ENCODE measurements at regions not wholly inside any gene's neighbourhood (a gene's known extent, or its start where the extent isn't known, plus 50 kb on each side); places are given as distances from the start of the nearest gene placed in this dataset.

DNA sequence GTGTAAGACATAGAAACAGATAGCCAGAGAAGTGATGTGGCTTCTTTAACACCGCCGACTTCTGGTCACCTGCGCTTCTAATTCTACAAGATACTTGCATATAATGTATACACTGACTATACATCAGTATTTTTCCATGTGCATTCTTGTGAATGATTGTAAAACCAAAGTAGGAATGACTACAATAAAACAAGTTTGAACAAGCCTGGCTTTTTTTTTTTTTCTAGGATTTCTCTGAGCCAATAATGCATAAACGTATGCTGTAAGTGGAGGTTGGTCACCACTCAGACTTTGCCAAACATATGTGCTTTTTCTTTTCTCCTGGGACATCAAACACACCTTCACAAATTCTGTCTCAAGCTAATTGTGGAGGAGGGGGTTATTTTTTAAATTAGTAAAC, 237.8 kb upstream of the KIRREL3 start:
- Mint-ChIP-seq H3K27me3 (no peaks in the 10 kb centered on the region), H3K9me3 (ENCODE audit: low read depth) (no peaks in the 10 kb centered on the region), H3K27ac (no peak overlapping the region), H3K36me3 (no peaks in the 10 kb centered on the region), H3K4me1 (no peaks in the 10 kb centered on the region), H3K4me3 (no peak overlapping the region)
- DNase-seq: no peak
- CTCF ChIA-PET: no interaction called here
- ATAC-seq: no peak

DNA sequence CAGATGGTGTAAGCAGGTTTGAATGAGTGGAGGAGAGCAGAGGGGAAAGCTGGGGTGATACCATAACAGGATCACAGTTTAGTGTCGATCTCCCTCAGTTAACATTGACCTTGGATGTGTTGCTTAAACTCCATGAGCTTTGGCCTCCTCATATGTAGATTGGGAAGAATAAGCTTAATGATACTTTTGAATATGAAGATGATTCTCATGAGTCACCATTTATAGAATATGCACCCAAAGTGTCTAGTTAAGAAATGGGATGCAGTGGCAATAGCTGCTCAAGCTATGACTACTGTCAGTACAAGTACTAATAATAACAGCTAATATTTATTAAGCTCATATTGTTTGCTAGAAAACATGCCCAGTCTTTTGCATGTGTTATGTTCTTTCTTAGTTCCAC, 236.2 kb upstream of the KIRREL3 start:
- Mint-ChIP-seq H3K36me3 (no peaks in the 10 kb centered on the region), H3K27ac (no peak overlapping the region), H3K4me1 (no peaks in the 10 kb centered on the region), H3K4me3 (no peak overlapping the region), H3K27me3 (no peaks in the 10 kb centered on the region), H3K9me3 (ENCODE audit: low read depth) (no peaks in the 10 kb centered on the region)
- no peak for DNase-seq
- CTCF ChIA-PET: no interaction called here
- no peak for ATAC-seq

DNA sequence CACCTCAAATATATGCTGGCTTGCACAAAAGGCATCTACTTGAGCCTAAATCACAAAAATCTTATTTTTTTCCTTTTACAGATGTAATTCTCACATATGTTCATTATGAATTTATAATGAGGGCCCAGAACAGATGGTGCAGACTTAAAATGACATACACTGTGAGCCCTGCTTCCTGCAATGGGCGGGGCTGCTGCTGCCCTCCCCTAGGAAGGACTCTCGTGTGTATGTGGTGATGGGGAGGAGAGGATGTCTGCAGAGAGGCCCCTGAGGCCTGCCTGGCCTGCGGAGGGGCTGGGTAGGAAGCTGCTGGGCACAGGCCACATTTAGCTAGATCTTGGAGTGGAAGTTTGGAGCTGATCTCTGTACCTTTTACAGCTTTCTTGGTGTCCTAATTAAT, 233.4 kb upstream of the KIRREL3 start:
- ATAC-seq (no peak), DNase-seq (no peak)
- CTCF ChIA-PET: no interaction called here
- Mint-ChIP-seq H3K27me3 (no peaks in the 10 kb centered on the region), H3K4me3 (no peak overlapping the region), H3K4me1 (no peaks in the 10 kb centered on the region), H3K36me3 (no peaks in the 10 kb centered on the region), H3K9me3 (ENCODE audit: low read depth) (no peaks in the 10 kb centered on the region), H3K27ac (no peak overlapping the region)

DNA sequence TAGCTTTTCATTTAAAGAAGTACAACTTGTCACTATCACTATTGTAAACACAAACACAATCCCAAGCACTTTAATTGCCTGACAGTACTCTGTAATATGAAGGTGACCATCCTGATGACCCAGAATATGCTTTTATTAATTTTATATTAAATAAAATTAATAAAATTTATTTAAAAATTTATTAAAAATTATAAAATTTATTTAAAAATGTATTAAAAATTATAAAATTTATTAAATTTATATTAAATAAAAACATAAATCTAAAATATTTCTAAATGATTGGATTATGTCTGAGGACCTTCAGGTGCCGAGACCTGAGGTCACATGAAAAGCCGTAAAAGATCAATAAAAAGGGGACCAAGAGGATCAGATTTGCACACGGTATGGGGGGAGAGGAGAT, 229.8 kb upstream of the KIRREL3 start:
- ATAC-seq (no peak), DNase-seq (no peak)
- H3K36me3 Mint-ChIP-seq: no peaks in the 10 kb centered on the region
- no peaks in the 10 kb centered on the region for H3K4me1 Mint-ChIP-seq
- CTCF ChIA-PET: no interaction called here
- H3K27me3 Mint-ChIP-seq: no peaks in the 10 kb centered on the region
- no peak overlapping the region for H3K27ac Mint-ChIP-seq
- no peak overlapping the region for H3K4me3 Mint-ChIP-seq
- H3K9me3 Mint-ChIP-seq (ENCODE audit: low read depth): no peaks in the 10 kb centered on the region

DNA sequence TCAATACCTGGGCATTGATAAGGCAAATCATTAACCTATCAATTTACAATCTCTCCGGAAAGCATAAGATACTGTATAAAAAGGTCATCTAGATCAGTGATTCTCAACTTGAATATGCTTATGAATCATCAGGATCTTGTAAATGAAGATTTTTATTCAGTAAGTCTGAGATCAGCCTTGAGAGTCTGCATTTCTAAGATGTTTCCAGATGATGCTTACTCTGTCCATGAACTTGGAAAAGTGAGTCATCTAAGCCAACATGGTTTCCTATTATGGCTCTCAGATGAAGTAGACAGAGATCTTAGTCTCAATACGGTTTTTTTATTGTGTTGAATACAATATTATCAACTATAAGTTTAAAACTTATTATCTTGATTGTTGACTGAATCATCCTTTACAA, 226.4 kb upstream of the KIRREL3 start:
- no peaks in the 10 kb centered on the region for H3K4me1 Mint-ChIP-seq
- H3K9me3 Mint-ChIP-seq (ENCODE audit: low read depth): no peaks in the 10 kb centered on the region
- CTCF ChIA-PET: no interaction called here
- ATAC-seq (no peak), DNase-seq (no peak)
- H3K4me3 Mint-ChIP-seq: no peak overlapping the region
- H3K27ac Mint-ChIP-seq: no peak overlapping the region
- H3K36me3 Mint-ChIP-seq: no peaks in the 10 kb centered on the region
- no peaks in the 10 kb centered on the region for H3K27me3 Mint-ChIP-seq

DNA sequence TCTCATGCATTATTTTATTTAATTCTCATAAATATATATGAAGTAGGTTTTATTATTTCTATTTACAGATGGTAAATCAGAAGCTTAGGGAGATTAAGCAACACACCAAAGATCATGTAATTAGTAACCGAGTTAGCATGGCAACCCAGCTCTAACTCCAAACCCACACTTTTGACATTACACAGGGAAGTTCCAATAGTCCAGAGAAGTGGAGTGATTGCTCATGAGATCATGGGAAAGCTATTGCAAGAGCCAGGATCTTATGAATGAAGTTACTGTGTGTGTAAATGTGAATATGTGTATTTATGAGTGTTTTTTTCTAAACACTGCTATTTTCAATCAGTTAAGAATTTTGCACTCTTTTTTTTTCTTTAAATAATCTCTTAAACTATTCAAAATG, 225.8 kb upstream of the KIRREL3 start:
- H3K4me1 Mint-ChIP-seq: no peaks in the 10 kb centered on the region
- H3K27ac Mint-ChIP-seq: no peak overlapping the region
- CTCF ChIA-PET: no interaction called here

DNA sequence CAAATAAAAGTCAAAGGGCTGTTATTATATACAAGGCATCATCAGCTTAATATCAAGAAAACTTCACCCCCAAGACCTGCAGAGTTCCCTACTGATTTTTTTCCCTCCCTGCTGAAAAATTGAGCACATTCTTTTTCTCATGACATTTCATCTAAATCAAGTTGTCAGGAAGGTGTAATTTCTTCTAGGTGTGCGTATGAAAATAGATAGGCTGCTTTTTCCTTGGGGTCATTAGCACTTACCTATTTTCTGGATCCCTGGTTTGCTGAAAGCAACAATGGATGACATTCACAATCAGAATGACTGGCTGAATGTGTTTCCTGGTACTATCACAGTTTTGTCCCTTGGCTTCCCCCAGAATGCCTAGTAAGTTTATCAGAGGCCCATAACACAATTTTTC, 225.0 kb upstream of the KIRREL3 start:
- DNase-seq (no peak), ATAC-seq (no peak)
- no peaks in the 10 kb centered on the region for H3K4me1 Mint-ChIP-seq
- no peak overlapping the region for H3K27ac Mint-ChIP-seq
- no peak overlapping the region for H3K4me3 Mint-ChIP-seq
- no peaks in the 10 kb centered on the region for H3K9me3 Mint-ChIP-seq (ENCODE audit: low read depth)
- H3K27me3 Mint-ChIP-seq: no peaks in the 10 kb centered on the region
- CTCF ChIA-PET: no interaction called here
- H3K36me3 Mint-ChIP-seq: no peaks in the 10 kb centered on the region

More for the DNA sequence above, 225.8 kb upstream of the KIRREL3 start:
- ATAC-seq (no peak), DNase-seq (no peak)
- no peaks in the 10 kb centered on the region for H3K36me3 Mint-ChIP-seq
- H3K4me3 Mint-ChIP-seq: no peak overlapping the region
- H3K27me3 Mint-ChIP-seq: no peaks in the 10 kb centered on the region
- no peaks in the 10 kb centered on the region for H3K9me3 Mint-ChIP-seq (ENCODE audit: low read depth)

DNA sequence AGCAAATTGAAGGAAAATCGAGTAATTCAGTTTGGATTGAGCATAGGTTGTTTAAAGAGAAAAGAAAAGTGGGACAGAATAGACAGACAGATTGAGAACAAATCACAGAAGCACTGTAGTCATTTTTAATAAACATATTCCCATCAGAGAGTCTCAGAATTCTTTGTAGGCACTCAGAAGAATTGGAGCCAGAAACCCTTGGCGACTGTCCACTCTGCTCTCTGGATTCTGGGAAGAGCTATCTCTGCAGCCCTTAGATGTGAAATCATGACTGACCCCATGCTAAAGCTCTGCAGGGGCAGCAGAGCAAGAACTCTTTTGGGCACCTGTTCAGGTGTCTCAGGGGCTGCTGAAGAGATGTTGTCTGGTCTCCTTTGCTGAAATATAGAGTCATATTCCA, 223.7 kb upstream of the KIRREL3 start:
- Mint-ChIP-seq H3K27me3 (no peaks in the 10 kb centered on the region), H3K36me3 (no peaks in the 10 kb centered on the region), H3K9me3 (ENCODE audit: low read depth) (no peaks in the 10 kb centered on the region), H3K27ac (no peak overlapping the region), H3K4me1 (no peaks in the 10 kb centered on the region), H3K4me3 (no peak overlapping the region)
- DNase-seq (no peak), ATAC-seq (no peak)
- CTCF ChIA-PET: no interaction called here

DNA sequence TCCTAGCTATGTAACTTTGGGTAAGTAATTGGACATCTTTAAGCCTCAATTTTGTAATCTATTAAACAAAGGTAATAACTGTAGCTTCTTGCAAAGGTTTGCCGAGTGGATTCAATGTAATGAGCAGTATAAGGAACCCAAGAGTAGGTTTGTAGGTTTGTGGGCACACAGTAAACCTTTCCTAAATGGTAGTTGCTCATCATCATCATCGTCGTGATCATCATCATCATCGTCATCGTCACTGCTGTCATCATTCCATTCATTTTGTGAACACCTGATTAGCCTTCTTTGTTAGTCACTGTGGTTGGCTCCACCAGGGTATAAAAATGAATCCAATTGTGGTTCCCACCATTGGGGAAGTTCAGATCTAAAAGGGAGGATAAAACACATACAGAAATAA, 223.1 kb upstream of the KIRREL3 start:
- no peaks in the 10 kb centered on the region for H3K36me3 Mint-ChIP-seq
- H3K27ac Mint-ChIP-seq: no peak overlapping the region
- CTCF ChIA-PET: no interaction called here
- no peak overlapping the region for H3K4me3 Mint-ChIP-seq
- H3K27me3 Mint-ChIP-seq: no peaks in the 10 kb centered on the region
- DNase-seq (no peak), ATAC-seq (no peak)
- no peaks in the 10 kb centered on the region for H3K4me1 Mint-ChIP-seq
- no peaks in the 10 kb centered on the region for H3K9me3 Mint-ChIP-seq (ENCODE audit: low read depth)

DNA sequence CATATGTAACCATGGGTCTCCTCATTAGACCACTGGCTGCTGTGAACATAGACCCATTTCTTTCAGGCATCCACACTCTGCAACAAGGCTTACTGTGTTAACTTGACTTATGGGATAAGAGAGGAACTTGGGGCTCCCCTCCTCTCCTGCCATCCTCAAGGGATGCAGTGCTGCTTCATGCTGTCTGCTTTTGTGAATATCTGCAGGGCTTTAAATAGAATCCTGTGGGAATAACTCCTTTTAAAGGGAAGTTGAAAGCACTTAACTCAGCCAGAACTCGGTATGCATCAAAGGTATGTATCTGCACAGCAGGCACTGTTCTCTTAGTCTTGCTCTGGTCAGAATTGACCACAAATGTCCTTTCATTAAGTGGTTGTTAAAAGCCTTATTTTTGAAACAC, 222.5 kb upstream of the KIRREL3 start:
- CTCF ChIA-PET: no interaction called here

DNA sequence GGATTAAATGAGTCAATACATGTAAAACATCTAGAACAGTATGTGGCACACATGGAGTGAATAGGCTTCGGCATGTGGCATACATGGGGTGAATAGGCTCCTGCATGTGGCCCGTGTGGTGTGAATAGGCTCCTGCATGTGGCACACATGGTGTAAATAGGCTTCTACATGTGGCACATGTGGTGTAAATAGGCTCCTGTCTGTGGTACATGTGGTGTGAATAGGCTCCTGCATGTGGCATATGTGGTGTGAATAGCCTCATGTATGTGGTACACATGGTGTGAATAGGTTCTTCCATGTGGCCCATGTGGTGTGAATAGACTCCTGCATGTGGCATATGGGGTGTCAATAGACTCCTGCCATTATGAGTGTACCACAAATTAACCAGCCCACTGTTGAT, 219.1 kb upstream of the KIRREL3 start:
- no peak overlapping the region for H3K4me3 Mint-ChIP-seq
- no peaks in the 10 kb centered on the region for H3K27me3 Mint-ChIP-seq
- DNase-seq (no peak), ATAC-seq (no peak)
- H3K27ac Mint-ChIP-seq: no peak overlapping the region
- H3K9me3 Mint-ChIP-seq (ENCODE audit: low read depth): no peaks in the 10 kb centered on the region
- H3K4me1 Mint-ChIP-seq: no peaks in the 10 kb centered on the region
- CTCF ChIA-PET: no interaction called here
- H3K36me3 Mint-ChIP-seq: no peaks in the 10 kb centered on the region

More for the DNA sequence above, 222.5 kb upstream of the KIRREL3 start:
- Mint-ChIP-seq H3K4me1 (no peaks in the 10 kb centered on the region), H3K4me3 (no peak overlapping the region), H3K9me3 (ENCODE audit: low read depth) (no peaks in the 10 kb centered on the region), H3K27me3 (no peaks in the 10 kb centered on the region), H3K36me3 (no peaks in the 10 kb centered on the region), H3K27ac (no peak overlapping the region)
- no peak for ATAC-seq
- no peak for DNase-seq

DNA sequence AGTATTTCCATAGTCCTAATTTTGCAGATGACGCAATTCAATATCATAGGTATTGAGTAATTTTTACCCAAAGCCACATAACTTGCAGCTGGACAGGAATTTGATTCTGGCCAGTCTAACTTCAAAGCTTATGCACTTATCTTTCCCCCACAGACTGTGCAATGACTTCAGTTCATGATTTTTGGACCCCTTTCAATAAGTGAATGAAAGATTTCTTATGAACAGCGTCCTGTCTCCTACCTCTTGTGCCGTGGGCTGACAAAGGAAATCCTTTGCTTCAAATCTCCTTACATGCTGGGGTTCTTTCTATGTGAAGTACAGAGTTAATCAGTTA, 217.7 kb upstream of the KIRREL3 start:
- CTCF ChIA-PET: no interaction called here
- H3K27ac Mint-ChIP-seq: no peak overlapping the region
- H3K27me3 Mint-ChIP-seq: no peaks in the 10 kb centered on the region
- H3K4me3 Mint-ChIP-seq: no peak overlapping the region
- no peaks in the 10 kb centered on the region for H3K4me1 Mint-ChIP-seq
- ATAC-seq: no peak
- H3K9me3 Mint-ChIP-seq (ENCODE audit: low read depth): no peaks in the 10 kb centered on the region
- no peak for DNase-seq
- H3K36me3 Mint-ChIP-seq: no peaks in the 10 kb centered on the region

DNA sequence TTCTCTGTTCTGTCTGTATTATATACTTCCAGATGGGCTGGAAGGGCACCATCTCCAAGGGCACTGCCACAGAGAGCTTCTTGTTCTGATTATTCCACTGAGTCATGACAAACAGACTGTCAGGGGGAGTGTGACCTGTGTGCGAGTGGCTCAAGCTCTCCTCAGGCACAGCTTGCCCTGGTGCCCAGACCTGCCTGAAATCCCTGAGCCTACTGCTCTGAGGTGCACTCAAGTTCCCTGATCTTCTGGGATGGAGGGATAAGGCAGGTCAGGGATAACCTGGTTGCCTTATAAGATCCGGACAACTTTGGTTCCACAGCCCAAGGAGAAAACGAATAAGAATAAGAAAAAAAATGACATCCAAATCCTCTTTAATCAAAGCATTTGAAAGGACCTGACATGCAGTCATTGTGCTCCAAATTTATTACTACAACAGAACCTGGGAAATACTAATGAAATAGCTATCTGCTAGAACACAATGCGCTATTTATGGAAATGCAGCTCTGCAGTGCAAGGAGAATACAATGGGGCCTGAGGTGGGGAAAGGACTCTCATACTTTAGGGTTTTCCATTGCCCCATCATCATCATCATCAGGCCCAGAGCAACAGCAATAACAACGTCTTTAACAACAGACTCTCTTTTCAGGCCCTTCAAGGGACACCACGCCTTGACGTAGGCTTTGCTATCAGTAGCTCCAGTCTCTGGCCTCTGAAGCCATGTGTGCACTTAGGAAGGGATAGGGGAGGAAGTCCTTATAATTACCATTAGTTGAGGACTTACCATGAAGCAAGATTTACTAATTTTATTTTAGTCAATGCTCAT, 217.1 kb upstream of the KIRREL3 start:
- no peak for DNase-seq
- no peak overlapping the region for H3K4me3 Mint-ChIP-seq
- no peaks in the 10 kb centered on the region for H3K27me3 Mint-ChIP-seq
- CTCF ChIA-PET: no interaction called here
- no peaks in the 10 kb centered on the region for H3K36me3 Mint-ChIP-seq
- ATAC-seq: no peak
- H3K4me1 Mint-ChIP-seq: no peaks in the 10 kb centered on the region
- H3K27ac Mint-ChIP-seq: no peak overlapping the region
- no peaks in the 10 kb centered on the region for H3K9me3 Mint-ChIP-seq (ENCODE audit: low read depth)

DNA sequence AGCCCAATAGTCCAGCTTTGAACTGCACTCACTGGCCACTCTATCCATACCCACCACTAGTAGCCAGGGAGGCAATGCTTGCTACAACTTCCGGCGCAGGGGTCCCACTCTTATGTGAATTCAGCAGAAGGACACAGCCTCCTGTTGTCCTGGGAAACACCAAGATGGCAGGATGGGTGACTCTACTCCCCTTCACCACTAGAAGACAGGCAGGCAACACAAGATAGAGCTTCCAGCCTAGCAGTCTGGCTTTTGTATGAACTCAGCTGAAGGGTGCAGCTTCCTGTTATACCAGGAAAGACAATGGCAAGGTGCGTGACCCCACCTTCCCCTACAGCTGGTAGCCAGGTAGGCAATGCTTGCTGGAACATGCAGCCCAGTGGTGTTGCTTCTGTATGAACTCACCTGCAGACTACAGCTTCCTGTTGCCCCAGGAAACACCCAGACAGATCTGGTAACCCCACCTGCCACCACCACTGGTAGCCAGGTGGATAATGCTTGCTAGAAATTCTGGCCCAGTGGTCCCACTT, 205.2 kb upstream of the KIRREL3 start:
- H3K27ac Mint-ChIP-seq: no peak overlapping the region
- H3K4me1 Mint-ChIP-seq: no peaks in the 10 kb centered on the region
- CTCF ChIA-PET: no interaction called here

DNA sequence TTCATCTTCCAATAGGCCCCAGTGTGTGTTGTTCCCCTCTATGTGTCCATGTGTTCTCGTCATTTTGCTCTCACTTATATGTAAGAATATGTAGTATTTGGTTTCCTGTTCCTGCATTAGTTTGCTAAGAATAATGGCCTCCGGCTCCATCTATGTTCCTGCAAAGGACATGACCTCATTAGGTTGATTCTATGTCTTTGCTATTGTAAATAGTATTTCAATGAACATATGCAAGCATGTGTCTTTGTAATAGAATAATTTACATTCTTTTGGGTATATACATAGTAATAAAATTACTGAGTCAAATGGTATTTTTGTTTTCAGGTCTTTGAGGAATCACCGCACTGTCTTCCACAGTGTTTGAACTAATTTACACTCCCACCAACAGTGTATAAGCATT, 202.9 kb upstream of the KIRREL3 start:
- Mint-ChIP-seq H3K27ac (no peak overlapping the region), H3K9me3 (ENCODE audit: low read depth) (peaks cover 6% of the 10 kb centered on the region), H3K4me1 (no peaks in the 10 kb centered on the region), H3K4me3 (no peak overlapping the region), H3K36me3 (no peaks in the 10 kb centered on the region), H3K27me3 (no peaks in the 10 kb centered on the region)
- CTCF ChIA-PET: no interaction called here
- DNase-seq (no peak), ATAC-seq (no peak)

More for the DNA sequence above, 205.2 kb upstream of the KIRREL3 start:
- ATAC-seq (no peak), DNase-seq (no peak)
- no peak overlapping the region for H3K4me3 Mint-ChIP-seq
- H3K36me3 Mint-ChIP-seq: no peaks in the 10 kb centered on the region
- no peaks in the 10 kb centered on the region for H3K27me3 Mint-ChIP-seq
- peaks cover 6% of the 10 kb centered on the region for H3K9me3 Mint-ChIP-seq (ENCODE audit: low read depth)
